ENCODE measurements at regions not wholly inside any gene's neighbourhood (a gene's known extent, or its start where the extent isn't known, plus 50 kb on each side); places are given as distances from the start of the nearest gene placed in this dataset.

DNA sequence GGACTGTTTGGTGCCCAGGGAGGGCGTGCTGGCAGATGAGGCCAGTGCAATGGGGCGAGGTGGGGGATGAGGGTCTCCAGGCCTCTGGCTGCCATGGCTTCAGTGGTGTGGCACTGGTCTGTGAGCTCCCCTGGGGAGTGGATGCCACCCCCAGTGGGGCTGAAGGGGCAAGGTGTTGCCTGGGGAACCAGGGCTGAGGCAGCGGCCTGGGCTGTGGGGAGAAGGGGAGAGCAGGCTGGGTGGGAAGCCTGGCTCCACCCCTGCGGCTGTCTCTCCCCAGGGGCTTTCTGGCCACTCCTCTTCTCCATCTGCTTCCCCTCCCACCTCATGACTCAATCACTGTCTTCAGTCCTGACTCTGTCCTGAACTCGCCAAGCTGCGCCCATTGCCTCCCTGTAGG is 88.4 kb upstream of the TLE3 start:
- Histone ChIP-seq H3K9me3 (no peaks in the 10 kb centered on the region), H3K27ac (no peak overlapping the region), H3K4me3 (no peak overlapping the region), H3K36me3 (no peaks in the 10 kb centered on the region), H3K27me3 (replicated peaks; ENCODE audit: insufficient read depth) (no peaks in the 10 kb centered on the region), H3K4me1 (replicated peaks) (no peaks in the 10 kb centered on the region)
- intact Hi-C loops (cut with DNase I) = no loop called here
- TF ChIP-seq CTCF (IDR thresholded peaks at IDR 0.05) (no peak), POLR2AphosphoS5 (IDR thresholded peaks at IDR 0.05) (no peak), POLR2A (IDR thresholded peaks at IDR 0.05) (no peak)
- WGBS = 96% methylated on average over 6 of the region's 6 CpGs
- no peak for DNase-seq (ENCODE audit: low spot score)

GRCh38 chr15:70185251-70185711 is 87.6 kb upstream of the TLE3 start:
- Histone ChIP-seq H3K27ac (no peak overlapping the region), H3K36me3 (no peaks in the 10 kb centered on the region), H3K4me3 (no peak overlapping the region), H3K4me1 (replicated peaks) (no peaks in the 10 kb centered on the region), H3K27me3 (replicated peaks; ENCODE audit: insufficient read depth) (no peaks in the 10 kb centered on the region), H3K9me3 (no peaks in the 10 kb centered on the region)
- intact Hi-C loops (cut with DNase I) = no loop called here
- TF ChIP-seq CTCF (IDR thresholded peaks at IDR 0.05) (no peak), POLR2A (IDR thresholded peaks at IDR 0.05) (no peak), POLR2AphosphoS5 (IDR thresholded peaks at IDR 0.05) (no peak)
- DNase-seq (ENCODE audit: low spot score) = no peak
- 93% methylated on average over 5 of the region's 5 CpGs for WGBS

DNA sequence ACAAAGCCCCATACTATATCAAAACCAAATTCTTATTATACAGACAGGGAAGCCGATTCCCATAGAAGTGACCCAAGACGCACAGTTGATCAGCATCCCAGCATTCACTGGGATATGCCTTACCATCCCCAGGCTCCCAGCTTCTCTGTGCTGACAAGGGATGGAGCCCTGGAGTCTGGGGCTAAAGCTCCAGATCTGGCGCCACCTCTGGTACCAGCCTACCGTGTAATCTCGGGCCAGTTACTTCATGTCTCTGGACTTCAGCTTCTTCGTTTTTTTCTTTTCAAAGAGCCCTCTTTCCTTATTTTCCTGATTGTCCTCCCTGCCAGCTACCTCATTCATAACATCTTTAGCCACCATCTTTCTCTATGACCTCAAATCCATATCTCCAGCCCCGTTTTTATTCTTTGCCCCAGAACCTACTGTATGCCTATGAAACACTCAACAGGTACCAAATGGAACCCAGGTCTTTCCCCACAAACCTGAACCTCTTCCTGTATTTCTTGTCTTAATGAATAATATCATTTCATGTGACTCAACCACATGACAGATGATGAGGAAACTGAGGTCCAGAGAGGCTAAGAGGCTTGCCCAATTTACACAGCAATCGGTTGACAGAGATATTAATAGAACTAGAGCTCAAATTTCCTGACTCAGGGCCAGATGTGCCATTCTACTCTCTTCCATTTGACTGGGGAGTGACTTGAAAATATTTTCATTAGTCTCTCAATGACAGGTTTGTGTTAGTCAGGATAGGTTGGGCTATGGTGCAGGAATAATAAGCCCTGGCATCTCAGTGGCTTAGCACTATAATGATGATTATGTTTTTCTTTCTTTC is 85.4 kb upstream of the TLE3 start:
- intact Hi-C loops (cut with DNase I) = no loop called here
- H3K4me3 ChIP-seq = no peak overlapping the region
- no peak overlapping the region for H3K27ac ChIP-seq
- H3K27me3 ChIP-seq (replicated peaks; ENCODE audit: insufficient read depth) = no peaks in the 10 kb centered on the region
- no peaks in the 10 kb centered on the region for H3K4me1 ChIP-seq (replicated peaks)
- WGBS = 81% methylated on average over 8 of the region's 8 CpGs
- no peaks in the 10 kb centered on the region for H3K9me3 ChIP-seq
- TF ChIP-seq CTCF (IDR thresholded peaks at IDR 0.05) (no peak), POLR2AphosphoS5 (IDR thresholded peaks at IDR 0.05) (no peak), POLR2A (IDR thresholded peaks at IDR 0.05) (no peak)
- no peak for DNase-seq (ENCODE audit: low spot score)
- no peaks in the 10 kb centered on the region for H3K36me3 ChIP-seq

- Histone ChIP-seq H3K4me3 (no peak overlapping the region), H3K4me1 (replicated peaks) (no peaks in the 10 kb centered on the region), H3K36me3 (no peaks in the 10 kb centered on the region), H3K27ac (no peak overlapping the region), H3K27me3 (replicated peaks; ENCODE audit: insufficient read depth) (no peaks in the 10 kb centered on the region), H3K9me3 (no peaks in the 10 kb centered on the region)
- TF ChIP-seq POLR2A (IDR thresholded peaks at IDR 0.05) (no peak), POLR2AphosphoS5 (IDR thresholded peaks at IDR 0.05) (no peak), CTCF (IDR thresholded peaks at IDR 0.05) (no peak)
- DNase-seq (ENCODE audit: low spot score) = no peak
- WGBS = 65% methylated on average over 4 of the region's 4 CpGs
- intact Hi-C loops (cut with DNase I) = no loop called here
Measured at GRCh38 chr15:70181626-70182255, 84.0 kb upstream of the TLE3 start.

Data from prostate gland (tissue), 2 donors.